ENCODE measurements at regions not wholly inside any gene's neighbourhood (a gene's known extent, or its start where the extent isn't known, plus 50 kb on each side); places are given as distances from the start of the nearest gene placed in this dataset.

DNA sequence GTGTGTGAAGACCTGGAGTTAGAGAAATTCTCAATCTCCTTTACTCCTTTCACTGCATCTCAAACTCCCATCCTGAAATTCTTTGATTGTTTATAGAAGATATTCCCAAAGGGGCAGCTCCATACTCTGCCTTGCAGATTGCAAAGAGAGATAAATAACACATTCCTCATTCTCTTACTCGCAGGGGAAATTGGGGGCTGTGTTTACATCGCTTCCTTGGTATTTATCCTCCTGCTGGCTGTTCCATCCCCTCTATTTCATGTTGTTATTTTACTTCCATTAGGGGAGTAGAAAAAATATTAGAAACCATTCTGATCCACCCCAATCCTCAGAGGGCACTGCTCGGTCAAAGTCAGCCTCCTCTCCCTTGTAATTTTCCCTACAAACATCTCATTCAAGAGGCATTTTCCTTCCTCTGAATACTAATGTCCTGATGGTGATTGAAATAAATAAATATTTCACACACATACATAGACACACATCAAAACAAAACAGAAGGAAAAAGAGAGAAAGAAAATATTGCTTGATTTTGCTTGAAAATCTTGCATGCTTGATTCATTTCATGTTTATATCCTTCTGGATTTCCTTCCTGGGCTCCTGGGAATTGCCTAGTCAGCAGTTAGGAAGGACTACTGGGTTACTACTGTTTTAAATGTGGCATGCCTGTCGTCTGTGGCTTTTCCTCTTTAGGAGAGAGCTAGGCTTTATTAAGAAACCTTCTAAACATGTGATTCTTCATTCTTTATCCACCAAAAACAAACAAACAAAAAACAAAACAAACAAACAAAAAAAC is 420.1 kb upstream of the PAPPA start:
- H3K27ac ChIP-seq (ENCODE audit: low read length), result no peak overlapping the region
- no peak for ATAC-seq
- H3K4me1 ChIP-seq (ENCODE audit: control insufficient read depth, insufficient read depth, low read length), result no peaks in the 10 kb centered on the region
- H3K4me3 ChIP-seq (ENCODE audit: low read length), result no peak overlapping the region
- no peaks in the 10 kb centered on the region for H3K9me3 ChIP-seq (ENCODE audit: control insufficient read depth, insufficient read depth, low read length)
- H3K9me3 Mint-ChIP-seq, result peaks cover 7 to 10% of the 10 kb centered on the region in 2 donors
- DNase-seq, result no peak
- H3K27me3 ChIP-seq (ENCODE audit: control insufficient read depth, insufficient read depth, low read length), result no peaks in the 10 kb centered on the region
- H3K4me3 Mint-ChIP-seq, result no peak overlapping the region
- TF ChIP-seq, protein P1, sequence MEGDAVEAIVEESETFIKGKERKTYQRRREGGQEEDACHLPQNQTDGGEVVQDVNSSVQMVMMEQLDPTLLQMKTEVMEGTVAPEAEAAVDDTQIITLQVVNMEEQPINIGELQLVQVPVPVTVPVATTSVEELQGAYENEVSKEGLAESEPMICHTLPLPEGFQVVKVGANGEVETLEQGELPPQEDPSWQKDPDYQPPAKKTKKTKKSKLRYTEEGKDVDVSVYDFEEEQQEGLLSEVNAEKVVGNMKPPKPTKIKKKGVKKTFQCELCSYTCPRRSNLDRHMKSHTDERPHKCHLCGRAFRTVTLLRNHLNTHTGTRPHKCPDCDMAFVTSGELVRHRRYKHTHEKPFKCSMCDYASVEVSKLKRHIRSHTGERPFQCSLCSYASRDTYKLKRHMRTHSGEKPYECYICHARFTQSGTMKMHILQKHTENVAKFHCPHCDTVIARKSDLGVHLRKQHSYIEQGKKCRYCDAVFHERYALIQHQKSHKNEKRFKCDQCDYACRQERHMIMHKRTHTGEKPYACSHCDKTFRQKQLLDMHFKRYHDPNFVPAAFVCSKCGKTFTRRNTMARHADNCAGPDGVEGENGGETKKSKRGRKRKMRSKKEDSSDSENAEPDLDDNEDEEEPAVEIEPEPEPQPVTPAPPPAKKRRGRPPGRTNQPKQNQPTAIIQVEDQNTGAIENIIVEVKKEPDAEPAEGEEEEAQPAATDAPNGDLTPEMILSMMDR (IDR thresholded peaks at IDR 0.05), result no peak
- H3K4me1 Mint-ChIP-seq, result no peaks in the 10 kb centered on the region
- intact Hi-C loops (cut with micrococcal nuclease), result no loop called here
- no peaks in the 10 kb centered on the region for H3K27me3 Mint-ChIP-seq (ENCODE audit: low read depth in 2 of 2)
- 7% methylated on average over 2 of the region's 4 CpGs for WGBS (ENCODE audit: insufficient coverage)
- H3K36me3 Mint-ChIP-seq, result no peaks in the 10 kb centered on the region
- no peaks in the 10 kb centered on the region for H3K36me3 ChIP-seq (ENCODE audit: control insufficient read depth, insufficient read depth, low read length)
- H3K27ac Mint-ChIP-seq, result no peak overlapping the region

DNA sequence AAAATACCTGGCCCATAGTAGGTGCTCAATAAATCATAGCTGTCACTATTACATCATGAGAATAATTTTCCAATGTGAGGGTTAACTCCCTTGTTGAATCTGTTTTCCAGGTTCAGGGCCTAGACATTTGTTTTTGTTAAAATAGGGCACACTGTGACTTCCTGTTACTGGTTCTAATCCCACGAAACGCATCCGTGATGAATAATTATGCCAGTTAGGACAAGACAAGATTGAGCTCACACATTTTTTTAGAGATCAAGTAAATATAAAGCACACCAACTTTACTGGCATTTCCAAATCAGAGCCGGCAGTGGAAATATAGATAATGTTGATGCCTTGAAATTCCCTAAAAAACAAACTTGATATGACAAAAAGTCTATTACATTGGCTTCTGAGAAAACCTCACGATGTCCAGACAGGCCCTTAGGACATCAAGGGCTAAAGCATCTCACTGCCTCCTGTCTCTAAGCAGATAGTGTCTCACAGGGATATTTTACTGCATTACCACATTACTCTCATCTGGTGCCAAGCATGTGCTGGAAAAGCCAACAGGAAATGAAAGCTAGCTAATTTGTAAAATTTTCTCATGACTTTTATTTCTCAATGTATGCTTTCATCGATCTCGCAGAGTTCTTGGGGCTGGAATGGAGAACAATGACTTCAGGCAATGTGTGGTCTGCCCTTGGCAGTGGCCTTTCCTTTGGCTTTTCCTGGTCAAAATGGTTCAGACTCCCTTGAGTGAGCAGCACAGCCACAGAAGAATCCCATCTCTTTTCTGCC is 414.3 kb upstream of the PAPPA start:
- Mint-ChIP-seq H3K4me3 (no peak overlapping the region), H3K9me3 (peaks cover 2% of the 10 kb centered on the region in 2 donors), H3K27ac (no peak overlapping the region), H3K36me3 (no peaks in the 10 kb centered on the region), H3K27me3 (ENCODE audit: low read depth in 2 of 2) (no peaks in the 10 kb centered on the region), H3K4me1 (no peaks in the 10 kb centered on the region)
- no peak for DNase-seq
- TF ChIP-seq, protein P1 (IDR thresholded peaks at IDR 0.05), result no peak
- H3K27me3 ChIP-seq (ENCODE audit: control insufficient read depth, insufficient read depth, low read length), result no peaks in the 10 kb centered on the region
- no peak overlapping the region for H3K27ac ChIP-seq (ENCODE audit: low read length)
- 89% methylated on average over 6 of the region's 7 CpGs for WGBS (ENCODE audit: insufficient coverage)
- H3K4me3 ChIP-seq (ENCODE audit: low read length), result no peak overlapping the region
- H3K36me3 ChIP-seq (ENCODE audit: control insufficient read depth, insufficient read depth, low read length), result no peaks in the 10 kb centered on the region
- no peaks in the 10 kb centered on the region for H3K4me1 ChIP-seq (ENCODE audit: control insufficient read depth, insufficient read depth, low read length)
- no peak for ATAC-seq
- intact Hi-C loops (cut with micrococcal nuclease), result no loop called here
- H3K9me3 ChIP-seq (ENCODE audit: control insufficient read depth, insufficient read depth, low read length), result peaks cover 1% of the 10 kb centered on the region

DNA sequence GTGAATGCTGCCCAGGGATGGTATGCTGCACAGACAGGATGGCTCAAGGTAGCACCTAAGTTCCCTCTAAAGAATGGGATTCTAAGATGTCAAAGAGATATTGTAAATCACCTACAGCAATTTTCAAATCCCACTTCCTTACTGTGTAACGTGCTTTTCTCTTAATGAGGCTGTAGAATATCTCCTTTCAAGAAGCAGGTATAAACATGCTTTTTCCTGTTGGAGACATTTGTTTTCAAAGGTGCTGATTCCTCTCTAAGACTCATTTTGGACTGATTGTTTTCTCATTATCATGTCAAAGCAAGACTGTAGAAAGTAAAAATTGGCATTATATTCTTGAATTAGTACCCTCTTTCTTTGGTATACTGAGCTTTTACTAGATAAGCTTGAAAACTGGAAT is 412.6 kb upstream of the PAPPA start:
- TF ChIP-seq, protein P1 (IDR thresholded peaks at IDR 0.05), result no peak
- H3K27me3 Mint-ChIP-seq (ENCODE audit: low read depth in 2 of 2), result no peaks in the 10 kb centered on the region
- WGBS (ENCODE audit: insufficient coverage), result 67% methylated on average over 1 of the region's 1 CpG
- DNase-seq (no peak), ATAC-seq (no peak)
- intact Hi-C loops (cut with micrococcal nuclease), result no loop called here
- no peaks in the 10 kb centered on the region for H3K4me1 ChIP-seq (ENCODE audit: control insufficient read depth, insufficient read depth, low read length)
- H3K4me1 Mint-ChIP-seq, result no peaks in the 10 kb centered on the region
- H3K9me3 ChIP-seq (ENCODE audit: control insufficient read depth, insufficient read depth, low read length), result peaks cover 3% of the 10 kb centered on the region
- H3K27ac ChIP-seq (ENCODE audit: low read length), result no peak overlapping the region
- no peaks in the 10 kb centered on the region for H3K27me3 ChIP-seq (ENCODE audit: control insufficient read depth, insufficient read depth, low read length)
- no peak overlapping the region for H3K4me3 ChIP-seq (ENCODE audit: low read length)
- peaks cover 3% of the 10 kb centered on the region in 2 donors for H3K9me3 Mint-ChIP-seq
- H3K27ac Mint-ChIP-seq, result no peak overlapping the region
- no peaks in the 10 kb centered on the region for H3K36me3 Mint-ChIP-seq
- no peaks in the 10 kb centered on the region for H3K36me3 ChIP-seq (ENCODE audit: control insufficient read depth, insufficient read depth, low read length)
- H3K4me3 Mint-ChIP-seq, result no peak overlapping the region

Data from natural killer cell (primary cell).